Testis (tissue), 2 donors: ENCODE measurements at regions not wholly inside any gene's neighbourhood (a gene's known extent, or its start where the extent isn't known, plus 50 kb on each side); places are given as distances from the start of the nearest gene placed in this dataset.

Experiments used
- CTCF ChIP-seq, 3 experiments: fragments of 450-650 bp in 2 of 3; fragments of 200-600 bp in 1 of 3; sonication (generic) in 1 of 3; IDR thresholded peaks; one replicate each; pipeline ENCODE4 v1.5.1; 2016 to 2019; ENCODE audit warnings: antibody characterized with exemption in 3 of 3, mild to moderate bottlenecking in 2 of 3, moderate library complexity in 1 of 3
- POLR2A ChIP-seq: fragments of 450-650 bp; IDR thresholded peaks from one replicate; pipeline ENCODE4 v1.6.1; 2017; ENCODE audit warnings: antibody characterized with exemption, mild to moderate bottlenecking, moderate library complexity

GRCh38 chr7:109842386-109842785 is 1248.5 kb upstream of the LRRN3 start:
- no peak for TF ChIP-seq CTCF (IDR thresholded peaks at IDR 0.05)
- no peak for TF ChIP-seq POLR2A
